ENCODE measurements at regions not wholly inside any gene's neighbourhood (a gene's known extent, or its start where the extent isn't known, plus 50 kb on each side); places are given as distances from the start of the nearest gene placed in this dataset.

DNA sequence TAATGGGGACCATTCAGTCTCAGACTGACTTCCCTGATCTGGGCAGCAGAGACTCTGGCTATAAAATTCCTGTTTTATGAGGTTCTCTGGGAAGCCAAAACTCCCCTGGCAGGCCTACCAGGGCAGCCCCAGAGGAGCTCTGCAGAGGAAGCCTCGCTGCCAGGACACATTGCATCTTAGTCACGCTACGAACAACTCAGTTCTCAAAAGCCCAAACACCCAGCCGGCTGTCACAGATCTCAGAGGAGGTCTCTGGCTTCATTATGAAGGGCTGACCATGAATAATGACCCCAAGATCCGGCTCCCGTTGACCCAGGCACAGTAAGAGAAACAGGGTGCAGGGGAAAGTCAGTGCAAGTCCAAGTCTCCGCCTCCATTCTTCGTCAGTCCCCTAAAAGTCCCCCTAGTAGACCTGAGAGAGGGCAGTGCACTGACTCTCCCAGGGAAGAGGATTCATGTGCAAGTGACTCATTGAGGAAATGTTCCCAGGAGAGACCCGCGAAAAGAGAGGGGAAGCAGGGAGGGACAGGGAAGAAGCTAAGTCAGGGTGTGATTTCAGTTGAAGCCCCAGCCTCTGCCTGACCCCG is 212.3 kb downstream of the CYP26B1 start:
- TF ChIP-seq, protein P1, sequence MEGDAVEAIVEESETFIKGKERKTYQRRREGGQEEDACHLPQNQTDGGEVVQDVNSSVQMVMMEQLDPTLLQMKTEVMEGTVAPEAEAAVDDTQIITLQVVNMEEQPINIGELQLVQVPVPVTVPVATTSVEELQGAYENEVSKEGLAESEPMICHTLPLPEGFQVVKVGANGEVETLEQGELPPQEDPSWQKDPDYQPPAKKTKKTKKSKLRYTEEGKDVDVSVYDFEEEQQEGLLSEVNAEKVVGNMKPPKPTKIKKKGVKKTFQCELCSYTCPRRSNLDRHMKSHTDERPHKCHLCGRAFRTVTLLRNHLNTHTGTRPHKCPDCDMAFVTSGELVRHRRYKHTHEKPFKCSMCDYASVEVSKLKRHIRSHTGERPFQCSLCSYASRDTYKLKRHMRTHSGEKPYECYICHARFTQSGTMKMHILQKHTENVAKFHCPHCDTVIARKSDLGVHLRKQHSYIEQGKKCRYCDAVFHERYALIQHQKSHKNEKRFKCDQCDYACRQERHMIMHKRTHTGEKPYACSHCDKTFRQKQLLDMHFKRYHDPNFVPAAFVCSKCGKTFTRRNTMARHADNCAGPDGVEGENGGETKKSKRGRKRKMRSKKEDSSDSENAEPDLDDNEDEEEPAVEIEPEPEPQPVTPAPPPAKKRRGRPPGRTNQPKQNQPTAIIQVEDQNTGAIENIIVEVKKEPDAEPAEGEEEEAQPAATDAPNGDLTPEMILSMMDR (IDR thresholded peaks at IDR 0.05; ENCODE audit: insufficient read depth, low read length, poor library complexity, severe bottlenecking), result no peak
- TF ChIP-seq EZH2phosphoT487 (conservative IDR thresholded peaks at IDR 0.05; ENCODE audit: low read length), result no peak
